ENCODE measurements at regions not wholly inside any gene's neighbourhood (a gene's known extent, or its start where the extent isn't known, plus 50 kb on each side); places are given as distances from the start of the nearest gene placed in this dataset.

GRCh38 chr22:22748297-22748743 lies 103.9 kb downstream of the GGTLC2 start:
- peak; percentile 83 for TF ChIP-seq CTCF (conservative IDR thresholded peaks at IDR 0.05; ENCODE audit: low read depth, low read length)
- TF ChIP-seq EZH2 (IDR thresholded peaks at IDR 0.05; ENCODE audit: borderline replicate concordance, low read depth, low read length, poor library complexity, severe bottlenecking): no peak

Measured in A673 (cell line).